Neuronal stem cell (in vitro differentiated cells): ENCODE measurements at regions not wholly inside any gene's neighbourhood (a gene's known extent, or its start where the extent isn't known, plus 50 kb on each side); places are given as distances from the start of the nearest gene placed in this dataset.

Experiments
- DNase-seq: peaks from one replicate; pipeline ENCODE4 v3.0.0-alpha.2; 2013; ENCODE audit warnings: low spot score
- H2AFZ ChIP-seq: one replicate; pipeline ENCODE4 v1.6.1; 2013; ENCODE audit warnings: mild to moderate bottlenecking, low read length, inconsistent platforms
- H2AK5ac ChIP-seq: 2 replicates; pipeline ENCODE4 v1.6.1; 2013; ENCODE audit warnings: low read depth, mild to moderate bottlenecking, inconsistent platforms, low read length, moderate library complexity, mixed read lengths
- H2BK120ac ChIP-seq: 2 replicates; pipeline ENCODE4 v1.6.1; 2013; ENCODE audit warnings: low read depth, mild to moderate bottlenecking, inconsistent platforms, low read length, moderate library complexity, mixed read lengths
- H2BK12ac ChIP-seq: one replicate; pipeline ENCODE4 v1.6.1; 2013; ENCODE audit warnings: low read length, inconsistent platforms
- H2BK15ac ChIP-seq: 2 replicates; pipeline ENCODE4 v1.6.1; 2013; ENCODE audit warnings: mild to moderate bottlenecking, low read length, inconsistent platforms, mixed read lengths
- H2BK5ac ChIP-seq: one replicate; pipeline ENCODE4 v1.6.1; 2013; ENCODE audit warnings: inconsistent platforms, mild to moderate bottlenecking, low read length, moderate library complexity
- H3K14ac ChIP-seq: one replicate; pipeline ENCODE4 v1.6.1; 2013; ENCODE audit warnings: low read length, inconsistent platforms
- H3K18ac ChIP-seq: 2 replicates; pipeline ENCODE4 v1.6.1; 2013; ENCODE audit warnings: low read length, inconsistent platforms
- H3K23ac ChIP-seq: 2 replicates; pipeline ENCODE4 v1.6.1; 2013; ENCODE audit warnings: low read depth, mild to moderate bottlenecking, mixed read lengths, low read length, inconsistent platforms; ENCODE audit not compliant: poor library complexity
- H3K27ac ChIP-seq: replicated peaks from 3 replicates; pipeline ENCODE4 v1.5.1; 2013; ENCODE audit warnings: low read length, inconsistent platforms
- H3K27me3 ChIP-seq, 3 experiments: 2 replicates each; pipeline ENCODE4 v1.6.1; 2013; ENCODE audit warnings: low read length in 3 of 3, mild to moderate bottlenecking in 2 of 3, inconsistent platforms in 1 of 3, low read depth in 1 of 3, mixed read lengths in 1 of 3, moderate library complexity in 1 of 3; ENCODE audit not compliant: control insufficient read depth in 3 of 3, insufficient read depth in 3 of 3
- H3K36me3 ChIP-seq, 2 donors: replicated peaks in 1 of 2; 2 replicates each; pipeline ENCODE4 v1.6.1; 2013; ENCODE audit warnings: low read length in 2 of 2; ENCODE audit not compliant: control insufficient read depth in 2 of 2, insufficient read depth in 2 of 2
- H3K4ac ChIP-seq: 2 replicates; pipeline ENCODE4 v1.6.1; 2013; ENCODE audit warnings: inconsistent platforms, mild to moderate bottlenecking, low read length, moderate library complexity
- H3K4me1 ChIP-seq, 2 donors: 1 replicate in 1 of 2; 2 replicates in 1 of 2; pipeline ENCODE4 v1.6.1; 2013; ENCODE audit warnings: low read length in 2 of 2, low read depth in 1 of 2; ENCODE audit not compliant: control insufficient read depth in 2 of 2, insufficient read depth in 1 of 2
- H3K4me2 ChIP-seq: one replicate; pipeline ENCODE4 v1.6.1; 2013; ENCODE audit warnings: mild to moderate bottlenecking, low read length, inconsistent platforms; ENCODE audit not compliant: insufficient read depth, poor library complexity, severe bottlenecking
- H3K4me3 ChIP-seq, 2 donors: 2 replicates each; pipeline ENCODE4 v1.5.1; 2013; ENCODE audit warnings: low read length in 2 of 2, mild to moderate bottlenecking in 2 of 2, inconsistent platforms in 1 of 2, moderate library complexity in 1 of 2
- H3K79me1 ChIP-seq: one replicate; pipeline ENCODE4 v1.6.1; 2013; ENCODE audit warnings: low read depth, mild to moderate bottlenecking, inconsistent platforms, low read length, moderate library complexity
- H3K9ac ChIP-seq: one replicate; pipeline ENCODE4 v1.6.1; 2013; ENCODE audit warnings: mild to moderate bottlenecking, low read depth, low read length, inconsistent platforms; ENCODE audit not compliant: poor library complexity
- H3K9me3 ChIP-seq, 2 donors: replicated peaks in 1 of 2; 2 replicates each; pipeline versions ENCODE3 to v1.6.1; 2013; ENCODE audit warnings: low read length in 2 of 2, mild to moderate bottlenecking in 2 of 2, inconsistent platforms in 1 of 2, low read depth in 1 of 2, mixed read lengths in 1 of 2, moderate library complexity in 1 of 2; ENCODE audit not compliant: control insufficient read depth in 2 of 2, insufficient read depth in 1 of 2
- H4K8ac ChIP-seq: one replicate; pipeline ENCODE4 v1.6.1; 2013; ENCODE audit warnings: low read depth, mild to moderate bottlenecking, inconsistent platforms, low read length, moderate library complexity
- H4K91ac ChIP-seq: one replicate; pipeline ENCODE4 v1.6.1; 2013; ENCODE audit warnings: low read length, low read depth, mild to moderate bottlenecking, inconsistent platforms; ENCODE audit not compliant: poor library complexity
- WGBS, 2 donors: extraction: QIAGEN DNeasy Blood & Tissue Kit; methylation state at CpG; one replicate each; pipeline ENCODE4 v1.1.7; 2013; ENCODE audit warnings: missing lambda C conversion rate in 2 of 2, mixed read lengths in 1 of 2; ENCODE audit not compliant: insufficient read length in 2 of 2, insufficient replicate concordance in 1 of 2; ENCODE audit errors: extremely low coverage in 2 of 2; 5-methylcytosine and 5-hydroxymethylcytosine counted together

DNA sequence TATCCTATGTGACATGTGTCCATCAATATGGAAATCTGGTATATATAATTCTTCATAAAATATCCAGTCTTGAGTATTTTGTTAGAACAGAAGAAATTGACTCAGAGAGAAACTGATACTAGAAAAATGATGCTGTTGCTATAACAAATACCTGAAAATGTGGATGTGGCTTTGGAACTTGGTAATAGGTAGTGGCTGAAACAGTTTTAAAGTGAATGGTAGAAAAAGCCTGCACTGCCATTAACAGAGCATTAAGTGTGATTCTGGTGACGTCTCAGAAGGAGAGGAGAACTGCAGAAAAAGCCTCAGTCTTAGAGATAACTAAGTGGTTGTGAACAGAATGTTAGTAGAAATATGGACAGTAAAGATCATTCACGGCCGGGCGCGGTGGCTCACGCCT is 634.9 kb upstream of the ZNF608 start:
- WGBS, 2 donors: no CpG with 5 or more reads among the region's 6 CpGs
- H3K18ac ChIP-seq: no peak overlapping the region
- no peak overlapping the region for H3K4me2 ChIP-seq

GRCh38 chr5:125384071-125384470 is 637.6 kb upstream of the ZNF608 start:
- Histone ChIP-seq H3K4me3 (no peak overlapping the region), H3K27ac (no peak overlapping the region), H2BK12ac (no peak overlapping the region), H4K91ac (no peak overlapping the region), H3K18ac (no peak overlapping the region), H3K4me2 (no peak overlapping the region), H3K27me3 (no peaks in the 10 kb centered on the region), H3K9ac (no peak overlapping the region), H3K36me3 (no peaks in the 10 kb centered on the region), H2BK15ac (no peak overlapping the region), H3K9me3 (peaks cover 0 to 3% of the 10 kb centered on the region in 2 donors), H4K8ac (no peak overlapping the region), H3K79me1 (no peaks in the 10 kb centered on the region), H3K4me1 (peaks cover 0 to 5% of the 10 kb centered on the region in 2 donors), H2AK5ac (no peak overlapping the region), H3K4ac (no peak overlapping the region), H2BK120ac (no peak overlapping the region), H2AFZ (no peak overlapping the region), H2BK5ac (no peak overlapping the region), H3K23ac (no peak overlapping the region), H3K14ac (no peak overlapping the region)
- no CpG with 5 or more reads among the region's 1 CpG for WGBS, 2 donors
- no peak for DNase-seq

More for the DNA sequence above, 634.9 kb upstream of the ZNF608 start:
- Histone ChIP-seq H4K91ac (no peak overlapping the region), H3K14ac (no peak overlapping the region), H3K4me1 (peaks cover 4 to 16% of the 10 kb centered on the region in 2 donors), H3K36me3 (no peaks in the 10 kb centered on the region), H2AK5ac (no peak overlapping the region), H3K27ac (no peak overlapping the region), H3K4ac (no peak overlapping the region), H3K27me3 (no peaks in the 10 kb centered on the region), H3K9ac (no peak overlapping the region), H2BK15ac (no peak overlapping the region), H2BK120ac (no peak overlapping the region), H3K9me3 (peaks cover 0 to 3% of the 10 kb centered on the region in 2 donors), H4K8ac (no peak overlapping the region), H3K79me1 (no peaks in the 10 kb centered on the region), H3K4me3 (no peak overlapping the region), H2BK12ac (no peak overlapping the region), H3K23ac (no peak overlapping the region), H2AFZ (no peak overlapping the region), H2BK5ac (no peak overlapping the region)
- DNase-seq: no peak

DNA sequence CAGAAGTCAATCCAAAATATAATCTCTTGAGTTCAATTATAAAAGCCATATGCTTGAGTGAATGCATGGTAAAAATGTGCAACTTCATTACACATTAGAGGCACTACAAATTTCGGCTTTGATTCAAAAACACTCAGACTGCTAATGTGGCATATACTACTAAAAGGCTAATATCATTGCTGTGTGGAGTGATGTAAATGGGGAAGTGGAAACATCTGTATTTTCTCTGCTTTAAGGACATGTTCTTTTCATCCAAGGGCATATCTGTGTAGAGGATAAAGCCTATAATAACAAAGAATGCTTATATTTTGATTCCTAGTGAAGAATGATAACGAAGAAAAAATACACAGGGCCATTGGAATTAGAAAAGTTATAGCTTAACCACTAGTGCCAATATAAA is 643.9 kb upstream of the ZNF608 start:
- no peaks in the 10 kb centered on the region for H3K27me3 ChIP-seq
- no peak overlapping the region for H2BK120ac ChIP-seq
- H2BK15ac ChIP-seq: no peak overlapping the region
- no peak overlapping the region for H3K18ac ChIP-seq
- H3K4ac ChIP-seq: no peak overlapping the region
- H3K79me1 ChIP-seq: no peaks in the 10 kb centered on the region
- H3K23ac ChIP-seq: no peak overlapping the region
- H3K9me3 ChIP-seq: peaks cover 0 to 5% of the 10 kb centered on the region in 2 donors
- H4K91ac ChIP-seq: no peak overlapping the region
- no peak overlapping the region for H3K9ac ChIP-seq
- H3K14ac ChIP-seq: no peak overlapping the region
- no peak for DNase-seq
- H2BK12ac ChIP-seq: no peak overlapping the region
- H4K8ac ChIP-seq: no peak overlapping the region
- peaks cover 3 to 5% of the 10 kb centered on the region in 2 donors for H3K4me1 ChIP-seq
- no peak overlapping the region for H2AFZ ChIP-seq
- H2BK5ac ChIP-seq: no peak overlapping the region
- H3K36me3 ChIP-seq: no peaks in the 10 kb centered on the region
- no peak overlapping the region for H3K4me3 ChIP-seq
- no peak overlapping the region for H3K4me2 ChIP-seq
- no CpG with 5 or more reads among the region's 2 CpGs for WGBS, 2 donors
- H3K27ac ChIP-seq: no peak overlapping the region
- no peak overlapping the region for H2AK5ac ChIP-seq

- Histone ChIP-seq H3K79me1 (no peaks in the 10 kb centered on the region), H4K8ac (no peak overlapping the region), H3K27me3 (no peaks in the 10 kb centered on the region), H3K4me1 (peaks cover 0 to 3% of the 10 kb centered on the region in 2 donors), H3K36me3 (no peaks in the 10 kb centered on the region), H4K91ac (no peak overlapping the region), H2AK5ac (no peak overlapping the region), H3K4me2 (no peak overlapping the region), H3K9me3 (peaks cover 0 to 13% of the 10 kb centered on the region in 2 donors), H3K18ac (no peak overlapping the region), H2BK15ac (no peak overlapping the region), H2AFZ (no peak overlapping the region), H3K14ac (no peak overlapping the region), H3K27ac (no peak overlapping the region), H3K4me3 (no peak overlapping the region), H3K4ac (no peak overlapping the region), H3K9ac (no peak overlapping the region), H2BK12ac (no peak overlapping the region), H2BK5ac (no peak overlapping the region), H3K23ac (no peak overlapping the region), H2BK120ac (no peak overlapping the region)
- no peak for DNase-seq
Measured at GRCh38 chr5:125393221-125393815, 646.9 kb upstream of the ZNF608 start.
